ENCODE measurements at regions not wholly inside any gene's neighbourhood (a gene's known extent, or its start where the extent isn't known, plus 50 kb on each side); places are given as distances from the start of the nearest gene placed in this dataset.

DNA sequence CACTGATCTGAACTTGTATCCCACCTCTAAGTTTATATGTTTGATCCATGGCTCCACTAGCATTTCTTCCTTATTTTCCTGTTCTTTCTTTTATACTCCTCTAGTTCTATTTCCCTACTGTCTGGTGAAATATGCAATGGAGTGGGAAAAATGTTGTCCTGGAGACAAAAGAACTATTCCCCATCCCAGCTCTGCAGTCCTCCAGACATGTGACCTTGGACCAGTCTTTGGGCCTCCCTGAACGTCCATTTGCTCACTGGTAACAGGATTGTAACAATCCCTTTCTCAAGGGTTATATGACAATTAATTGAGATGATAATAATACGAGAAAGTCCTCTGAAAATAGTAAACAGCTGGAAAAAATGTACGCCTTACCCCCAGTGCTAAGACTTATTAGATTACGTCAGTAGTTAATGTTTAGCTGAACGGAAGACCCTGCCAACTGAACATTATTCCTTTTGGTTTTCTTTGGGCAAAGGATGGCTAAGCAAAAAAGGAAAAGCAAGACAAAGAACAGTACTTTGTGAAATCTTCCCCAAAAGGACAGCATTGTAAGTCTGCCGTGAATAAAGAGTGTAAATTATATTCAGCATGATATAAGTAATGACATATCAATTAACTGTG, 302.3 kb upstream of the PPARGC1A start:
- TF ChIP-seq YY1 (IDR thresholded peaks at IDR 0.05) (peak; percentile 14), GABPA (IDR thresholded peaks at IDR 0.05 in 1 of 2, conservative IDR thresholded peaks at IDR 0.05 in 1 of 2) (no peak), JUND (IDR thresholded peaks at IDR 0.05) (peak; percentile 26 to 40), TAF1 (conservative IDR thresholded peaks at IDR 0.05) (no peak)
- TF ChIP-seq, protein P1, sequence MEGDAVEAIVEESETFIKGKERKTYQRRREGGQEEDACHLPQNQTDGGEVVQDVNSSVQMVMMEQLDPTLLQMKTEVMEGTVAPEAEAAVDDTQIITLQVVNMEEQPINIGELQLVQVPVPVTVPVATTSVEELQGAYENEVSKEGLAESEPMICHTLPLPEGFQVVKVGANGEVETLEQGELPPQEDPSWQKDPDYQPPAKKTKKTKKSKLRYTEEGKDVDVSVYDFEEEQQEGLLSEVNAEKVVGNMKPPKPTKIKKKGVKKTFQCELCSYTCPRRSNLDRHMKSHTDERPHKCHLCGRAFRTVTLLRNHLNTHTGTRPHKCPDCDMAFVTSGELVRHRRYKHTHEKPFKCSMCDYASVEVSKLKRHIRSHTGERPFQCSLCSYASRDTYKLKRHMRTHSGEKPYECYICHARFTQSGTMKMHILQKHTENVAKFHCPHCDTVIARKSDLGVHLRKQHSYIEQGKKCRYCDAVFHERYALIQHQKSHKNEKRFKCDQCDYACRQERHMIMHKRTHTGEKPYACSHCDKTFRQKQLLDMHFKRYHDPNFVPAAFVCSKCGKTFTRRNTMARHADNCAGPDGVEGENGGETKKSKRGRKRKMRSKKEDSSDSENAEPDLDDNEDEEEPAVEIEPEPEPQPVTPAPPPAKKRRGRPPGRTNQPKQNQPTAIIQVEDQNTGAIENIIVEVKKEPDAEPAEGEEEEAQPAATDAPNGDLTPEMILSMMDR (IDR thresholded peaks at IDR 0.05; ENCODE audit: low read depth, low read length, missing input control): no peak
- TF ChIP-seq, protein P2, sequence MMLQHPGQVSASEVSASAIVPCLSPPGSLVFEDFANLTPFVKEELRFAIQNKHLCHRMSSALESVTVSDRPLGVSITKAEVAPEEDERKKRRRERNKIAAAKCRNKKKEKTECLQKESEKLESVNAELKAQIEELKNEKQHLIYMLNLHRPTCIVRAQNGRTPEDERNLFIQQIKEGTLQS (IDR thresholded peaks at IDR 0.05): no peak
- TF ChIP-seq, protein P3, sequence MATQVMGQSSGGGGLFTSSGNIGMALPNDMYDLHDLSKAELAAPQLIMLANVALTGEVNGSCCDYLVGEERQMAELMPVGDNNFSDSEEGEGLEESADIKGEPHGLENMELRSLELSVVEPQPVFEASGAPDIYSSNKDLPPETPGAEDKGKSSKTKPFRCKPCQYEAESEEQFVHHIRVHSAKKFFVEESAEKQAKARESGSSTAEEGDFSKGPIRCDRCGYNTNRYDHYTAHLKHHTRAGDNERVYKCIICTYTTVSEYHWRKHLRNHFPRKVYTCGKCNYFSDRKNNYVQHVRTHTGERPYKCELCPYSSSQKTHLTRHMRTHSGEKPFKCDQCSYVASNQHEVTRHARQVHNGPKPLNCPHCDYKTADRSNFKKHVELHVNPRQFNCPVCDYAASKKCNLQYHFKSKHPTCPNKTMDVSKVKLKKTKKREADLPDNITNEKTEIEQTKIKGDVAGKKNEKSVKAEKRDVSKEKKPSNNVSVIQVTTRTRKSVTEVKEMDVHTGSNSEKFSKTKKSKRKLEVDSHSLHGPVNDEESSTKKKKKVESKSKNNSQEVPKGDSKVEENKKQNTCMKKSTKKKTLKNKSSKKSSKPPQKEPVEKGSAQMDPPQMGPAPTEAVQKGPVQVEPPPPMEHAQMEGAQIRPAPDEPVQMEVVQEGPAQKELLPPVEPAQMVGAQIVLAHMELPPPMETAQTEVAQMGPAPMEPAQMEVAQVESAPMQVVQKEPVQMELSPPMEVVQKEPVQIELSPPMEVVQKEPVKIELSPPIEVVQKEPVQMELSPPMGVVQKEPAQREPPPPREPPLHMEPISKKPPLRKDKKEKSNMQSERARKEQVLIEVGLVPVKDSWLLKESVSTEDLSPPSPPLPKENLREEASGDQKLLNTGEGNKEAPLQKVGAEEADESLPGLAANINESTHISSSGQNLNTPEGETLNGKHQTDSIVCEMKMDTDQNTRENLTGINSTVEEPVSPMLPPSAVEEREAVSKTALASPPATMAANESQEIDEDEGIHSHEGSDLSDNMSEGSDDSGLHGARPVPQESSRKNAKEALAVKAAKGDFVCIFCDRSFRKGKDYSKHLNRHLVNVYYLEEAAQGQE (IDR thresholded peaks at IDR 0.05): no peak
- TF ChIP-seq, protein P4, sequence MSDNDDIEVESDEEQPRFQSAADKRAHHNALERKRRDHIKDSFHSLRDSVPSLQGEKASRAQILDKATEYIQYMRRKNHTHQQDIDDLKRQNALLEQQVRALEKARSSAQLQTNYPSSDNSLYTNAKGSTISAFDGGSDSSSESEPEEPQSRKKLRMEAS (IDR thresholded peaks at IDR 0.05): no peak
